Amniotic epithelial cell (primary cell): ENCODE measurements at regions not wholly inside any gene's neighbourhood (a gene's known extent, or its start where the extent isn't known, plus 50 kb on each side); places are given as distances from the start of the nearest gene placed in this dataset.

Experiments used
- DNase-seq: peaks from one replicate; pipeline ENCODE4 v3.0.0-alpha.2; 2010; ENCODE audit warnings: low read depth

- DNase-seq = no peak
Measured at GRCh38 chr15:97096303-97096835, 765.9 kb downstream of the NR2F2 start.

- DNase-seq = no peak
Measured at GRCh38 chr15:97099040-97099439, 768.5 kb downstream of the NR2F2 start.

GRCh38 chr15:97101572-97101971 lies 771.1 kb downstream of the NR2F2 start:
- no peak for DNase-seq

- no peak for DNase-seq
Measured at GRCh38 chr15:97114900-97115760, 784.6 kb downstream of the NR2F2 start.

- no peak for DNase-seq
Measured at GRCh38 chr15:97115761-97116070, 785.2 kb downstream of the NR2F2 start.

- DNase-seq = no peak
Measured at GRCh38 chr15:97124790-97125189, 794.3 kb downstream of the NR2F2 start.

GRCh38 chr15:97126553-97127233 lies 796.2 kb downstream of the NR2F2 start:
- no peak for DNase-seq

GRCh38 chr15:97129674-97130073 lies 799.2 kb downstream of the NR2F2 start:
- no peak for DNase-seq

- no peak for DNase-seq
Measured at GRCh38 chr15:97140216-97140615, 809.7 kb downstream of the NR2F2 start.

- DNase-seq = no peak
Measured at GRCh38 chr15:97141360-97141759, 810.9 kb downstream of the NR2F2 start.

GRCh38 chr15:97141871-97142270 lies 811.4 kb downstream of the NR2F2 start:
- no peak for DNase-seq

GRCh38 chr15:97143592-97144376 lies 813.3 kb downstream of the NR2F2 start:
- no peak for DNase-seq

GRCh38 chr15:97144377-97144711 lies 813.8 kb downstream of the NR2F2 start:
- DNase-seq = no peak

GRCh38 chr15:97146929-97147870 lies 813.3 kb upstream of the ARRDC4 start:
- no peak for DNase-seq

- no peak for DNase-seq
Measured at GRCh38 chr15:97153356-97153965, 807.0 kb upstream of the ARRDC4 start.

- DNase-seq = no peak
Measured at GRCh38 chr15:97156739-97157265, 803.7 kb upstream of the ARRDC4 start.

GRCh38 chr15:97162805-97163495 lies 797.6 kb upstream of the ARRDC4 start:
- no peak for DNase-seq

- no peak for DNase-seq
Measured at GRCh38 chr15:97165205-97165604, 795.3 kb upstream of the ARRDC4 start.

GRCh38 chr15:97168704-97169475 lies 791.6 kb upstream of the ARRDC4 start:
- DNase-seq = no peak
